GM21723 (cell line): ENCODE measurements at regions not wholly inside any gene's neighbourhood (a gene's known extent, or its start where the extent isn't known, plus 50 kb on each side); places are given as distances from the start of the nearest gene placed in this dataset.
A peak's percentile ranks its signal among the peaks of the same experiment; 100 is the strongest.
"Not testable (repeated sequence)": the region's sequence is repeated elsewhere in the genome, so short reads cannot be mapped to it uniquely, and the experiment has no call there.

Experiments
- ATAC-seq: cut with Tn5 transposase; IDR thresholded peaks from one replicate; pipeline ENCODE4 v1.9.1; 2021; ENCODE audit warnings: mild to moderate bottlenecking, moderate library complexity; ENCODE audit not compliant: unreplicated experiment

DNA sequence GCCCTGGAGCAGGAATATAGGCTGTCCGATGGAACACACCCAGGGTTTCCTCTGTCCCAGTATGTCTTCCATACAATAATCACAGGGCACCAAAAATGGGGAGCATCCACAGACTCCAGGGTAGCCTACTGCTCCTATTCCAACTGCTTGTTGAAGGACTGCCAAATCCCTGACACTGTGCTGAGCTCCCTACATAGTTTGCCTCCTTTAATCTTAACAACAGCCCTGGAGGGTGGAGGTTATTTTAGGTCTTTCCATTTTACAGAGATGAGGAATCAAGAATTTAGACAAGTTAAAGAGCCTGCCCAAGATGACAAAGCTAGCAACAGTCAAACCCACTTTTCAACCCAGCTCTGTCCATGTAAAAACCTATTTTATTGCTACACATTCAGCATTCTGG lies 790.4 kb downstream of the DIAPH3 start:
- ATAC-seq, result no peak

GRCh38 chr13:59374691-59375090 lies 789.0 kb downstream of the DIAPH3 start:
- no peak for ATAC-seq

DNA sequence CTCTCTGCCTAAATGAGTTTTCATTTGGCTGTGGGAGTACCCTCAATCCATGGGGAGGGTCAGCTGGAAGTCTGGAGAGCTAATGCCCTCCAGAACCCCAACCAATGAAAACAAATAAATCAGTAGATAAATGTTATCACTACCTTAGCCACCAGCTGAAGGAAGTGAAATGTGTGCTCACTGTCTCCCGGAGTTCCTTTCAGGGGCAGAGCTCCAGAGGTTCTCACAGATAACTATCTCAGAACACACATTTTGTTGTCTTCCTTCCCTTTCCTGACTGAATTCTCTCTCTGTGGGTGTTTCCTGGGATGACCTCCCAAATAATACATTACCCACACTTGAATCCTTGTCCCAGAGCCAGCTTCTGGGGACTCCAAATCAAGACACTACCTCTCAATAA lies 779.6 kb downstream of the DIAPH3 start:
- ATAC-seq, result no peak

GRCh38 chr13:59391696-59392095 lies 772.0 kb downstream of the DIAPH3 start:
- peak; percentile 100 for ATAC-seq

DNA sequence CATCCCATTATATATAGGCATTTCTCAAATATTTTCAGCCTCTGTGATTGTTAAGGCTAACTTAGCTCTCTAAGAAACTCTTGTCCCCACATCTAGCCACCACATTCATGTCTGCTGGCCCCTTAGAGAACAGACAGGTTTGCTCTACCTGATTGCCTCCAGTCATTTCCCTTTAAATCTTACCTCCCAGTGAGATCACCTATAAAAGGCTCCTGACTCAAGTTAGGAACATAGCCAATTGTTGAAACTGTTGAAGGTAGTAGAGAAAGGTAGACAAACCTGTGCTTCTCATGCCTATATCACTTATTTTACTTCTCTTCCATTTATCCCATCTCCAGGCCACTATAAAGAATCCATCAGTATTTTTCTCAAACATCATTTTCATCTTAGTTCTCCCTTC lies 771.4 kb downstream of the DIAPH3 start:
- no peak for ATAC-seq

- no peak for ATAC-seq
Observed at GRCh38 chr13:59394496-59394895, 769.2 kb downstream of the DIAPH3 start.

DNA sequence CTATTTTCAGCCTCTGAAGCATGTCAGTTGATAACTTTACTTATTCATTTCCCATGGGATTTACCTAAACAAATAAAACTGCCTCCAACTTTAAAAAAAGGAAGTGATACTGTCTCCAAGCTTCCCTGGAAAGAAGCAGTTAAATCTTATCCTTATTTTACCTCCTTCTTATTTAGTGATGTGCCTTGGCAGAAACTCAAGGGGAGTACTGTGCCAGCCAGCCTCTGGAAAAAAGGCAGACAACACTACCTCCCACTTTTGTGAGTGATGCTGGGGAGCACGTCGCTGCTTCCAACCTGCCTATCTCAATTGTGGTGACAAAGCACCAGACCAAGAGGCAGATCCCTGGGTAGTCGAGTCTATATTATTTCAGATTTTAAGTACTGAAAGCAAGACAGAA lies 765.6 kb downstream of the DIAPH3 start:
- ATAC-seq, result no peak

- no peak for ATAC-seq
Observed at GRCh38 chr13:59398661-59399060, 765.1 kb downstream of the DIAPH3 start.

DNA sequence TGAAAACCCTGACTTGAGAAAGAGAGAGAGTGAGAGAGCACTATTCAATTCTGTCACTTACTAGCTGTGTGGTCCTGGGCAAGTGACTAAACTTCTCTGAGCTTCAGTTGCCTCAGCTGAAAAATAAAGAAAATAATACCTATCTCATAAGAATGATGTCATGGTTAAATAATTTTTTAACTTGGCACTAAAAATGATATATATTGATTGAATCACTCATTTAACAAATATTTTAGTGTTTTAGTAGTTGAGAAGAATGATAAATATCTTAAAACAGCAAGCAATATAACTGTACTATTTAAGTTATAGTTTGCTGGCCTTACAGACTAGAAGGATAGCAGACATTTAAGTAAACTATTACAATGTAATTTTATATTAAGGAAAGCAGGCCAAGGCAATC lies 764.2 kb downstream of the DIAPH3 start:
- ATAC-seq, result no peak

GRCh38 chr13:59404331-59404730 lies 759.4 kb downstream of the DIAPH3 start:
- no peak for ATAC-seq

DNA sequence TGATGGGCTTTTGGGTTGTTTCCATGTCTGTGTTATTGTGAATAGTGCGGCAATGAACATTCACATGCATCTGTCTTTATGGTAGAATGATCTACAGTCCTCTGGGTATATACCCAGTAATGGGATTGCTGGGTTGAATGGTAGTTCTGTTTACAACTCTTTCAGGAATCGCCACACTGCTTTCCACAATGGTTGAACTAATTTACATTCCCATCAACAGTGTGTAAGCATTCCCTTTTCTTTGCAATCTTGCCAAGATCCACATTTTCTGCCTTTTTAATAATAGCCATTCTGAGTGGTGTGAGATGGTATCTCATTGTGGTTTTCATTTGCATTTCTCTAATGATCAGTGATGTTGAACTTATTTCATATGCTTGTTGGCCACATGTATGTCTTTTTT lies 756.5 kb downstream of the DIAPH3 start:
- ATAC-seq, result not testable (repeated sequence)

GRCh38 chr13:59408738-59409137 lies 755.0 kb downstream of the DIAPH3 start:
- ATAC-seq, result no peak

GRCh38 chr13:59409211-59409610 lies 754.5 kb downstream of the DIAPH3 start:
- no peak for ATAC-seq

DNA sequence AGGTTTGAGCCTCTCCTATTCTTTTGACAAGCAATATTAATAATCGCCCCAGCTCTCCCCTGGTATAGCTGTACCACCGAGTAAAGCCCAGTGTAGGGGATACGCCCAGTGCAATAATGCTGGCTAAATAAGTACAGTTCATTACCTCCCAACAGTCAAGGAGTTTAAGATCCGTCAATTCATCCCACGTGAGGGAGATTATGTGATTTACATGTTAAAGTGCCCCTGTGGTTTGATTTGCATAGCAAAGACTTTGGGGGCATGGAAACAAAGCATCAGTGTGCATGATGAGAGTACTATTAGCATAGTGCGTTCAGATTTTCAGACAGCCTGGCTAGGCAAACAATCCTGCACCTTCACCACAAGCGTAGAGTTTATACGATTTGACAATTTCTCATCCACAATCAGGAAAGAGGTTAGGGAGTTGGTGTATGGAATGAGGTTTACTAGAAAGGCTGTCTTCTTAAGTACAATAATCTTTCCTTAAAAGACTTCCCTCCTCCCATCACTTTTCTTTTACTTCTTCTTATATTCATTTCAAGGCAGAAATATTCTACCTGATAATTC lies 754.0 kb downstream of the DIAPH3 start:
- no peak for ATAC-seq

- peak; percentile 69 for ATAC-seq
Observed at GRCh38 chr13:59413126-59413525, 750.6 kb downstream of the DIAPH3 start.

DNA sequence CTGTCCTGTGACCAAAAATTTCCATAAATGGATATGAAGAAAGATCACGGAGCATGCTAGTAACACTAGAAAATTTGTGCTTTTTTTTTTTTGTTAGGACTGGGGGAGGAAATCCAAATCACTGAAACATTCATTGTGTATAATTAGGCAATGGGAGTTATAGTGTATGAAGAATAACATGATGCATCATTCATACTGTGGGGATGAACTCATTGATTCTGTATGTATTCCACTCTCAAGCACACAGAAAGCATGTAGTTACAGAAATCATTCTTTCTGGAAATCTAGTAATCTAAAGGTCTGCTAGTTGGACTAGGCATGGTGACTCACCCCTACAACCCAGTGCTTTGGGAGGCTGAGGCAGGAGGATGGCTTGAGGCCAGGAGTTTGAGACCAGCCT lies 749.7 kb downstream of the DIAPH3 start:
- no peak for ATAC-seq

DNA sequence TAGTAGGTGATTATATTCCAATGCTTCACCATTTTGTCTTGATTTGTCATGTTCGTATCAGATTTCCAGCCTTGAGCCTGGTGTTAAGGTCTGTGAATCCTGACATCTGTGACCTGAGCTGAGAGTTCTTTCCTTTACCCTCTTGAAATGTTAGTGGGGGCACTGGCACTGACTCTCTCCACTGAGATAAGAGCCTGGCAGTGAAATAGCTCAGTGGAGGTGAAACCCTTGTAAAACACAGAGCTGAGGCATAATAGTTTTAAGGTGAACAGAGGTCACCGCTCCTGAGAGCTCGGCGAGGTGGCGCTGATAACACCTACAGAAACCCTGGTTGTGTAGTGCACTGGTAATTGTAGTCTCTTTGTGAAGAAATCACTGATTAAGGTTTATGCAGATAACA lies 748.2 kb downstream of the DIAPH3 start:
- no peak for ATAC-seq

DNA sequence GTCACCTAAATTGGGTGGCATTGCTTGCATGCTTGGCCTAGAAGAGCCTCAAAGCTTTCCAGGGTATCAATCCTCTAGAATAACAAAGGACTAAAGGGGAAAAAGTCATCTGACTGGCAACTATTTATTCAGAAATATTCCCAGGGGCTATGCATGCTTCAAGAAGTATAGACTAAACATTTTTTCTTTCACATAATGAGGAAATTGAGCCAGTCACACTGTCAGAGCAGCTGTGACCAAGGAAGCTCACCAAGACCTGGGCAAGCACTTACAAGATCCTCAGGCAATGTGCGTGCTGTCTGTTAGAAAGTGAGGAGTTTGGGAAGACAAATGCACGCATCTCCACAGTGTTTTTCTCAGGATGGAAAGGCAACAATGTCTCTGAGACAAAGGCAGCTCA lies 747.2 kb downstream of the DIAPH3 start:
- no peak for ATAC-seq

- no peak for ATAC-seq
Observed at GRCh38 chr13:59422646-59423045, 741.1 kb downstream of the DIAPH3 start.

GRCh38 chr13:59423708-59424340 lies 739.9 kb downstream of the DIAPH3 start:
- ATAC-seq, result no peak

DNA sequence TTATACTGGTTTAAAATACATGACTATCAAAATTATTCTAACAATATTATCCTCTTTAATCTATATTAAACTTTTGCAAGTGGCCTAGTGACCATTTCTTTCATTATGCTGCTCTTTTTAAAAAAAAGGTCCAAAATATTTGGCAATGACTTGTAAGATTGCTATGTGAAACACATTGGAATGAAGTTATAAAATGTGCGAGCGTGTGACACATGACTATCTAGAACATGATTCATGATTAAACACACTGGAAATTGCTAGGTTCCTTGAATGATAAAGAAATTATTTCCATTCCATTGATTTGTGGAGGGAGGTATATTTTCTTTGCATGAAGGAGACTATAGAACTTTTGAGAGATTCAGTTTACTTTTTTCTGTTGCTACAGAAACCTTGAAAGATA lies 739.1 kb downstream of the DIAPH3 start:
- no peak for ATAC-seq

DNA sequence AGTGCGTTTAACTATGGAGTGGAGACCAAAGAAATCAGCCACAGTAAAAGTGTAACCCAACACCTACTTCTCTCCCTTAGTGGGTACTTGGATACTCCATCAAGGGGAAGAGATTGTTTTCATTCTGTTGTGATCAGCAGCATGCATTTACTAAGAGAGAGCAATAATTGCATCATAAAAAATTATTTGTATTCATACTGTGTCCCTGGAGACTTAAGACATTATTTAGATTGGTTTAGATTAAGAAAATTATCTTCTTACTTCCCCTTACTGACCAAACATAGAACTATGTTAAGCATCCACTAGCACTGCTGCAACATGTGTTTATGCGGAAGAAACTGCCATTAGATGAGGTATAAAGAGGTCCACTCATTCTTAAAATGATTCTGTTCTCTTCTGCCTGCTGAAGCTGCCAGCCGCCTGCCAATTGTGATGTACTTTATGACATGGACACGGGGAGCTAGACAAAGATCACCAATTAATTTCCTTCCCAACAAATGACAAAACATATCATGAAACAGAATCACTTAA lies 738.5 kb downstream of the DIAPH3 start:
- no peak for ATAC-seq

GRCh38 chr13:59435024-59435423 lies 728.7 kb downstream of the DIAPH3 start:
- no peak for ATAC-seq
